ENCODE measurements at regions not wholly inside any gene's neighbourhood (a gene's known extent, or its start where the extent isn't known, plus 50 kb on each side); places are given as distances from the start of the nearest gene placed in this dataset.

GRCh38 chr14:100396266-100396795 lies 73.2 kb downstream of the SLC25A47 start:
- DNase-seq (no peak), ATAC-seq (ENCODE audit: low FRiP score) (no peak)
- H3K27me3 ChIP-seq (ENCODE audit: control insufficient read depth in 1 of 2, insufficient read depth in 2 of 2, low read length in 1 of 2): no peaks in the 10 kb centered on the region
- H3K4me3 ChIP-seq (ENCODE audit: low read length in 2 of 2): no peak overlapping the region
- H3K36me3 ChIP-seq (ENCODE audit: control insufficient read depth in 1 of 2, insufficient read depth in 2 of 2, low read length in 1 of 2): no peaks in the 10 kb centered on the region
- 95 to 96% methylated on average over 7 of the region's 7 CpGs for WGBS, 2 donors
- no peak overlapping the region for H3K27ac ChIP-seq (ENCODE audit: low read depth in 1 of 2, low read length in 2 of 2)
- no peaks in the 10 kb centered on the region for H3K4me1 ChIP-seq (ENCODE audit: control insufficient read depth in 1 of 2, insufficient read depth in 2 of 2, low read length in 2 of 2)
- intact Hi-C loops (cut with DNase I): no loop called here
- H3K9me3 ChIP-seq (ENCODE audit: control insufficient read depth, low read length): no peaks in the 10 kb centered on the region

DNA sequence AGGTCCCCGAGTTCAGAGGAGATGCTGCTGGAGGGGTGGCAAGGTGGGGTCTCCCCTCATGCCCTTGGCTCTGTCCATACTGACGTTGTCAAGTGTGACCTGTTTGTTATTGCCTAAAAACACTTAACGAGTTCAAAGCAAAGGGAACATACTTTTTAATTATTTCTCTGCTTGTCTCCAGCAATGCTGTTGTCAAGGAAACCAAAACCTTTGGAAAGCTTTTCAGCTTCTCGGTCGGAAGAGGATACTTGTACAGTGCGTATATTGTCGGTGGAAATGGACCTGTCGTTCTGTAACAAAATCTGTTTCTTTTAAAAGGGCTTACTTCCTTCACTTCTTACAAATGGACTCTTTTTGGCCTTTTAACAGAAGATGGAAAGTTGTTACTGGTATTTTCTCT lies 73.9 kb downstream of the SLC25A47 start:
- Histone ChIP-seq H3K36me3 (ENCODE audit: control insufficient read depth in 1 of 2, insufficient read depth in 2 of 2, low read length in 1 of 2) (no peaks in the 10 kb centered on the region), H3K27ac (ENCODE audit: low read depth in 1 of 2, low read length in 2 of 2) (no peak overlapping the region), H3K4me1 (ENCODE audit: control insufficient read depth in 1 of 2, insufficient read depth in 2 of 2, low read length in 2 of 2) (no peaks in the 10 kb centered on the region), H3K9me3 (ENCODE audit: control insufficient read depth, low read length) (no peaks in the 10 kb centered on the region), H3K27me3 (ENCODE audit: control insufficient read depth in 1 of 2, insufficient read depth in 2 of 2, low read length in 1 of 2) (no peaks in the 10 kb centered on the region), H3K4me3 (ENCODE audit: low read length in 2 of 2) (no peak overlapping the region)
- ATAC-seq (ENCODE audit: low FRiP score) (no peak), DNase-seq (no peak)
- intact Hi-C loops (cut with DNase I): no loop called here
- 93 to 95% methylated on average over 8 of the region's 8 CpGs for WGBS, 2 donors

DNA sequence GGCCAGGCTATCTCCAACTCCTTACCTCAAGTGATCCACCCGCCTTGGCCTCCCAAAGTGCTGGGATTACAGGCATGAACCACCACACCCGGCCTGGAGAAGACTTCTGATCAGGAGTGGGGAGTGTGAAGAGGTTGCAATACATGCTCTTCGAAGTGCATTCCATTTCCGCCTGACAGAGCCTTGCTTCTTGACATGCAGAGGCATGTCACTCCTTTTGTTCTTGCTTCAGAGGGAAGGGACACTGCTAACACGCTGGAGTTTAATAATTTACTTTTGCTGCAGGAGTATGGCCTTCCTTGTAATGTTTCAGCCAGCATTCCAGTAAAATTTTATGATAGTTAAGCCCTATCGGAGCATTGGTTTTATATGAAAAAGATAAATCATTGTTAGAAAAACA lies 74.9 kb downstream of the SLC25A47 start:
- intact Hi-C loops (cut with DNase I): no loop called here
- Histone ChIP-seq H3K9me3 (ENCODE audit: control insufficient read depth, low read length) (no peaks in the 10 kb centered on the region), H3K27me3 (ENCODE audit: control insufficient read depth in 1 of 2, insufficient read depth in 2 of 2, low read length in 1 of 2) (no peaks in the 10 kb centered on the region), H3K4me1 (ENCODE audit: control insufficient read depth in 1 of 2, insufficient read depth in 2 of 2, low read length in 2 of 2) (no peaks in the 10 kb centered on the region), H3K4me3 (ENCODE audit: low read length in 2 of 2) (no peak overlapping the region), H3K27ac (ENCODE audit: low read depth in 1 of 2, low read length in 2 of 2) (no peak overlapping the region), H3K36me3 (ENCODE audit: control insufficient read depth in 1 of 2, insufficient read depth in 2 of 2, low read length in 1 of 2) (no peaks in the 10 kb centered on the region)
- ATAC-seq (ENCODE audit: low FRiP score) (no peak), DNase-seq (no peak)
- 88 to 90% methylated on average over 6 of the region's 6 CpGs for WGBS, 2 donors

- intact Hi-C loops (cut with DNase I): no loop called here
- Histone ChIP-seq H3K9me3 (ENCODE audit: control insufficient read depth, low read length) (no peaks in the 10 kb centered on the region), H3K4me1 (ENCODE audit: control insufficient read depth in 1 of 2, insufficient read depth in 2 of 2, low read length in 2 of 2) (no peaks in the 10 kb centered on the region), H3K4me3 (ENCODE audit: low read length in 2 of 2) (no peak overlapping the region), H3K27ac (ENCODE audit: low read depth in 1 of 2, low read length in 2 of 2) (no peak overlapping the region), H3K36me3 (ENCODE audit: control insufficient read depth in 1 of 2, insufficient read depth in 2 of 2, low read length in 1 of 2) (no peaks in the 10 kb centered on the region), H3K27me3 (ENCODE audit: control insufficient read depth in 1 of 2, insufficient read depth in 2 of 2, low read length in 1 of 2) (no peaks in the 10 kb centered on the region)
- DNase-seq (no peak), ATAC-seq (ENCODE audit: low FRiP score) (no peak)
- 87 to 89% methylated on average over 13 of the region's 13 CpGs for WGBS, 2 donors
Measured at GRCh38 chr14:100399052-100399849, 76.1 kb downstream of the SLC25A47 start.

GRCh38 chr14:100400115-100400514 lies 77.0 kb downstream of the SLC25A47 start:
- ATAC-seq (ENCODE audit: low FRiP score) (no peak), DNase-seq (no peak)
- WGBS, 2 donors: 59 to 67% methylated on average over 5 of the region's 5 CpGs
- H3K36me3 ChIP-seq (ENCODE audit: control insufficient read depth in 1 of 2, insufficient read depth in 2 of 2, low read length in 1 of 2): no peaks in the 10 kb centered on the region
- no peaks in the 10 kb centered on the region for H3K4me1 ChIP-seq (ENCODE audit: control insufficient read depth in 1 of 2, insufficient read depth in 2 of 2, low read length in 2 of 2)
- no peaks in the 10 kb centered on the region for H3K27me3 ChIP-seq (ENCODE audit: control insufficient read depth in 1 of 2, insufficient read depth in 2 of 2, low read length in 1 of 2)
- intact Hi-C loops (cut with DNase I): no loop called here
- H3K9me3 ChIP-seq (ENCODE audit: control insufficient read depth, low read length): no peaks in the 10 kb centered on the region
- no peak overlapping the region for H3K4me3 ChIP-seq (ENCODE audit: low read length in 2 of 2)
- H3K27ac ChIP-seq (ENCODE audit: low read depth in 1 of 2, low read length in 2 of 2): no peak overlapping the region

GRCh38 chr14:100401031-100401692 lies 78.0 kb downstream of the SLC25A47 start:
- Histone ChIP-seq H3K9me3 (ENCODE audit: control insufficient read depth, low read length) (no peaks in the 10 kb centered on the region), H3K27ac (ENCODE audit: low read depth in 1 of 2, low read length in 2 of 2) (no peak overlapping the region), H3K4me3 (ENCODE audit: low read length in 2 of 2) (no peak overlapping the region), H3K36me3 (ENCODE audit: control insufficient read depth in 1 of 2, insufficient read depth in 2 of 2, low read length in 1 of 2) (no peaks in the 10 kb centered on the region), H3K4me1 (ENCODE audit: control insufficient read depth in 1 of 2, insufficient read depth in 2 of 2, low read length in 2 of 2) (no peaks in the 10 kb centered on the region), H3K27me3 (ENCODE audit: control insufficient read depth in 1 of 2, insufficient read depth in 2 of 2, low read length in 1 of 2) (no peaks in the 10 kb centered on the region)
- DNase-seq: no peak
- 88 to 90% methylated on average over 17 of the region's 17 CpGs for WGBS, 2 donors
- no peak for ATAC-seq (ENCODE audit: low FRiP score)
- intact Hi-C loops (cut with DNase I): no loop called here

GRCh38 chr14:100401792-100402191 lies 78.7 kb downstream of the SLC25A47 start:
- no peaks in the 10 kb centered on the region for H3K27me3 ChIP-seq (ENCODE audit: control insufficient read depth in 1 of 2, insufficient read depth in 2 of 2, low read length in 1 of 2)
- H3K27ac ChIP-seq (ENCODE audit: low read depth in 1 of 2, low read length in 2 of 2): no peak overlapping the region
- no peak for ATAC-seq (ENCODE audit: low FRiP score)
- H3K36me3 ChIP-seq (ENCODE audit: control insufficient read depth in 1 of 2, insufficient read depth in 2 of 2, low read length in 1 of 2): no peaks in the 10 kb centered on the region
- intact Hi-C loops (cut with DNase I): no loop called here
- H3K4me1 ChIP-seq (ENCODE audit: control insufficient read depth in 1 of 2, insufficient read depth in 2 of 2, low read length in 2 of 2): no peaks in the 10 kb centered on the region
- H3K4me3 ChIP-seq (ENCODE audit: low read length in 2 of 2): no peak overlapping the region
- H3K9me3 ChIP-seq (ENCODE audit: control insufficient read depth, low read length): no peaks in the 10 kb centered on the region
- no peak for DNase-seq
- 86 to 88% methylated on average over 3 of the region's 3 CpGs for WGBS, 2 donors

DNA sequence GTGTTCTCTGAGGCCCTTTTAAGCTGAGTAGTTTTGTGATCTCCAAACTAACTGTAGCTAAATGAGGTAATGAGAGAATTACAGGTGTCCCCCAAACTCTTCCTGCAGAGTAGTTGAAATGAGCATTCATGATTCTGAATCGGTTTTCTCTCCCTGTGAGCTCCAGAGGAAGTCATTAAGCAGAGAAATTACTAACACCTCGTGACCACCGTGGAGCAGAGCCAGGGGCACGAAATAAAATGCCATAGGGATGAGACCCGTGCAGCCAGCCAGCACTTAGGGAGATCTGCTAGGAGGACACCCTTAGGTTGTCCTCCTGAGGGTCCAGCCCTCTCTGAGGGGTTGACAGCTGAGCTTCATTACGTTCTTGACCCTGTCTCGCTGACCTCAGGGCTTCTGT lies 79.5 kb downstream of the SLC25A47 start:
- Histone ChIP-seq H3K9me3 (ENCODE audit: control insufficient read depth, low read length) (no peaks in the 10 kb centered on the region), H3K36me3 (ENCODE audit: control insufficient read depth in 1 of 2, insufficient read depth in 2 of 2, low read length in 1 of 2) (no peaks in the 10 kb centered on the region), H3K27me3 (ENCODE audit: control insufficient read depth in 1 of 2, insufficient read depth in 2 of 2, low read length in 1 of 2) (no peaks in the 10 kb centered on the region), H3K4me1 (ENCODE audit: control insufficient read depth in 1 of 2, insufficient read depth in 2 of 2, low read length in 2 of 2) (no peaks in the 10 kb centered on the region), H3K4me3 (ENCODE audit: low read length in 2 of 2) (no peak overlapping the region), H3K27ac (ENCODE audit: low read depth in 1 of 2, low read length in 2 of 2) (no peak overlapping the region)
- WGBS, 2 donors: 75 to 80% methylated on average over 7 of the region's 7 CpGs
- ATAC-seq (ENCODE audit: low FRiP score) (no peak), DNase-seq (no peak)
- intact Hi-C loops (cut with DNase I): no loop called here

DNA sequence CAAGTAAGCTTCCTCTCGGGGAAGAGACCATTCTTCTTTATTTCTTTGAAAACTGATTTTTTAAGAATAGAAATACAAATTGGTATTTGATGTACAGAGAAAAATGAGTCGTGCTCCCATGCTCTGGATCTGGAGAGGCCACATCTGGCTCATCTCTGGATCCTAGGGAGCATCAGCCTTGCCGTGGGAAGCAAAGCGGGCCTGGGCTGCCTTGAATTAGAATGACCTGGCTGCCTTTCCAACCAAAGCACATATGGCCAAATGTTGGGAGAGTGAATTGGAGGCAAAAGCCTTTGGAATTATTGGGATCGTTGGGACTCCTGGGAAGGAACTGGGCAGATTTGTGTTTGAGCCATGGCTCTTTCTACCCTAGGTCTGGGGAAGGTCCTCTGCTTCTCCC lies 80.0 kb downstream of the SLC25A47 start:
- DNase-seq (no peak), ATAC-seq (ENCODE audit: low FRiP score) (no peak)
- intact Hi-C loops (cut with DNase I): no loop called here
- no peak overlapping the region for H3K27ac ChIP-seq (ENCODE audit: low read depth in 1 of 2, low read length in 2 of 2)
- no peaks in the 10 kb centered on the region for H3K27me3 ChIP-seq (ENCODE audit: control insufficient read depth in 1 of 2, insufficient read depth in 2 of 2, low read length in 1 of 2)
- H3K4me1 ChIP-seq (ENCODE audit: control insufficient read depth in 1 of 2, insufficient read depth in 2 of 2, low read length in 2 of 2): no peaks in the 10 kb centered on the region
- no peaks in the 10 kb centered on the region for H3K36me3 ChIP-seq (ENCODE audit: control insufficient read depth in 1 of 2, insufficient read depth in 2 of 2, low read length in 1 of 2)
- H3K9me3 ChIP-seq (ENCODE audit: control insufficient read depth, low read length): no peaks in the 10 kb centered on the region
- 91 to 93% methylated on average over 5 of the region's 5 CpGs for WGBS, 2 donors
- no peak overlapping the region for H3K4me3 ChIP-seq (ENCODE audit: low read length in 2 of 2)
